ENCODE measurements at regions not wholly inside any gene's neighbourhood (a gene's known extent, or its start where the extent isn't known, plus 50 kb on each side); places are given as distances from the start of the nearest gene placed in this dataset.

DNA sequence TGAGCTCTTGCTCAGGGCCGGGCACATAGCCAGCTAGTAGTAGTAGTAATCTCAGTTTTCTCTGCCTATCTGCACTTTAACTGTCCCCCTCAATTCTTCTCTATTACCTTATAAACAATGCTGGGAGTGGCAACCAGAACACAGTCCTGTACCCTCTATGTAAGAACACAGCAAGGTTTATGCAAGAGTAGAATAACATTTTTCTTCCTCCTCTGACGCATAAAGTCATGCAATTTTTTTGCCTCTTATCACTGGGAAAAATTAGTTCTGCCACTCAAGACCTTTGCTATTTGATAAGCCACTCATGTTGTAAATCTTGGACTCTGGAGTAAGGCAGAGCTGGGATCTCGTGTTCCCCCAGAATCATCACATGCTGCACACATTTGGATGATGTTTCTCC is 200.7 kb upstream of the SOX11 start:
- DNase-seq (ENCODE audit: low spot score): no peak

DNA sequence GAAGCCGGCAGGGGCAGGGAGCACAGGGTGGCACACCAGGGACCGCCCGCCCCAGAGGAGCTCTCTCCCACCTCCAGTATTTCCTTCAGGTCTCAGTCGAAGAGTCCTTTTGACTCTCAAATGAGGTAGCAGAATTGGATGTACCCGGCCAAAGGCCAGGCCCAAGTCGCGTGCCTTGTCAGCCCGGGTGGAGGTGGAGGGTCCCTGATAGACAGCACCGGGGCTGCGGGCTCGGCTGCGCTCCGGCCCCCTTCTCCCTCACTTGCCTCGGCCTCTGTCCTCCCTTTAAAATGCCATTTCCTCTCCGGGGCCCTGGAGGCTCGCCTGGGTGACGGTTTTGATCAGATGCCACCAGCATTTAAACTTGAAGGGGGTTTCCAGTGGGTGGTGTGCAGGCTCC is 198.9 kb upstream of the SOX11 start:
- DNase-seq (ENCODE audit: low spot score): no peak

DNA sequence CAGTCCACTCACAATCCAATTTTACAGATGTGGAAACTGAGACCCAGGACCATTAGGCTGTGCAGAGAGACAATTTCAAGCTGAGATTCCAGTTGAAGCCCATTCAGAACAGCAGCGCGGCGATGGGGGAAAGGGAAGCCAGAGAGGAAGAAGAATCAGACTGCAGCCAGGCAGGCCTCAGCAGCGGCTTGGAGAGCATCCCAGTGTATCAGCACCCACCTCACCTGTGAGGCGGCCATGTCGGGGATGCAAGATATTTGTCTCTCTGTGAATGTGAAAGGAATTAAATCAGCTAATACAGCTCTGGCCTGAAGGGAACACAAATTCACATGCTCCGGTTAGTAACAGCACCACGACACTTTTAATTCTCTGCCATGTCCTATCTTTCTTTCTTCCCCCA is 198.0 kb upstream of the SOX11 start:
- no peak for DNase-seq (ENCODE audit: low spot score)

DNA sequence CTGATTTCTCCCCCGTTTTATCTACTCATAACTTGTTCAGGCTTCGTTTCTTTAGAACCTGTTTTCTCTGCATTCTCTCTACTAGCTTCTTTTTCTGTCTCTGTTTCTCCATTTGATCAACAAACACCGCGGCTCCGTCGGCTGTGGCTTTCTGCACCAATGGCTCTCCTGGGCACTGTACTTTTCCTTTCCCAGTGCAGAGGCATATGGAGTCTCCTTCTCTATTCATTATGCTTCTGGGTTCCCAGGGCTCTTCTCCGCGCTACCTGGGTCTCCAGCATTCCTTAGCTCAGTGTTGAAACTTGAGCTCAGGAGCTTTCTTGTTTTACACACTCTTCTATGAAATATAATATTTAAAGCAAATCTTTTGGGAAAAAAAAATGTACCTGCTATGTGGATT is 196.6 kb upstream of the SOX11 start:
- DNase-seq (ENCODE audit: low spot score): no peak

DNA sequence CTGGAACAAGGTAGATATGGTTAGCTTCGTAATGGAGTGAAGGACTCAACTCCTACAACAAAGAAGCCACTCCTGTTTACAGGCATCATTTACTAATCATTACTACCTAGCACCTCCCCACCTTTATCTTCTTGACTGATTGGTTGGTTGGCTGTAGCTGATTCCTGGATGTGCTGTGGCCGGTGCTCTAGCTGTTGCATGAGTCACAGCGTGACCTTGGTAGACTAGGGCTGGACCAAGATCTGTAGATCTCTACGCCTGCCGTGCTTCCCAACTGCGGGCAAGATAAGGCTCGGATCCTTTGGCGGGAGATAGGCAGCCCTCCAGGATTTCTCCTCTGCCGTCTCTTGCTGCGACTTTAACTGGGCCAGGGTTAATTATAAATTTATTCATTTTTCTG is 194.3 kb upstream of the SOX11 start:
- DNase-seq (ENCODE audit: low spot score): no peak

DNA sequence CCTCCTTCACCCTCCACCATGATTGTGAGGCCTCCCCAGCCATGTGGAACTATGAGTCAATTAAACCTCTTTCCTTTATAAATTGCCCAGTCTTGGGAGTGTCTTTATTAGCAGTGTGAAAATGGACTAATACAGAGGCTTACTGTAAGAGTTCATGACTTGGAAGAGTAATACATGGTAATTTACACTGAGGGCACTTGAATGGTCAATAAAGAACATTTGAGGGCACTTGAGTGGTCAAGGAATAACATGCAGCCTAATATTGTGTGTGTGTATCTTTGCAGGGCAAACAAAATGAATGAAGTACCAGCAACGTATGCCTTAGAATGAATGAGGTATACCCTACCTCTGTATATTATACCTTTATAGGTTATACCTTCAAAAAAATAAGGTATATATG is 190.4 kb upstream of the SOX11 start:
- DNase-seq (ENCODE audit: low spot score): no peak

DNA sequence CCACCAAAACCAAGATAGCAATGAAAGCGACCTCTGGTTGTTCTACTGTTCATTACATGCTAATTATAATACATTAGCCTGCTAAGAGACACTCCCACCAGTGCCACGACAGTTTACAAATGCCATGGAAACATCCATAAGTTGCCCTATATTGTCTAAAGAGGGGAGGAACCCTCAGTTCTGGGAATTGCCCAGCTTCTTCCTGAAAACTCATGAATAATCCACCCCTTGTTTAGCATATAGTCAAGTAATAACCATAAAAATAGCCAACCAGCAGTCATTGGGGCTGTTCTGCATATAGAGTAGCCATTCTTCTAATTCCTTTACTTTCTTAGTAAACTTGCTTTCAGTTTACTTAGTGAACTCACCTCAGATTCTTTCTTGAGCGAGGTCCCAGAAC is 189.8 kb upstream of the SOX11 start:
- DNase-seq (ENCODE audit: low spot score): no peak

DNA sequence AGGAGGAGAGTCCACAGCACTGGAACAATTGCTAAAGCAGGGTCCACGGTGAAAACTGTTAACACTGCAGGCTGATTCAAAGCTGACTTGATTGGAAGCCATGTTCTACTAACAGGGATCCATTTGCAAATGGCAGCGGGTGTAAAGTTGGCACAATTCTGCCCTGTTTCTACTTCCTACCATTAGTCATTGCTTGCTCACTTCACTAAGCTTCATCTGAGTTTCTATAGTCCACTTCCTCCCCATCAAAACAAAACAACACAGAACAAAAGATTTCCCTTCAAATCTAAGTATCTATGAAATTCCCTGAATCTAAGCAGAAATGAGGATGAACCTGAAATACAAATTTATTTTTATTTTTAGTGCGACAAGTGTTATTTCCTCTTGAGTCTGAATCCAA is 187.4 kb upstream of the SOX11 start:
- DNase-seq (ENCODE audit: low spot score): no peak

DNA sequence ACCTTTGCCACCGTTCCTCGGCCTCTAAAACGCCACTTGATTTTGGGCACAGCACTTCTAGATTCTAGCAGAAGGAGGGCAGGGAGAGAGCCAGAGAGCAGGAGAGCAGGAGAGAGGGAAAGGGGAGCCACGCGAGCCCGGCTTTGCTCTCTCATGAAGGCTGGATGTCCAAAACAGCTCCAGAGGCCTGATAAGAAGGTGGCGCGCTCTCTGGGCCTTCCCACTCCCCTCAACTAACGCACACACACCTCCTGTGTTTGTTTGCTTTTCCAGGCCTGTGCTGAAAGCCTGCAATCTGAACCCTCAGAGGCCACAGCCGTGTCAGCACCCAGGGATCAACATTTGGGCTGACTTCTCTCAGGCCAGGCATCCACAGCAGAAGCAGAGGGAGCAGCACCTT is 184.8 kb upstream of the SOX11 start:
- DNase-seq (ENCODE audit: low spot score): no peak

DNA sequence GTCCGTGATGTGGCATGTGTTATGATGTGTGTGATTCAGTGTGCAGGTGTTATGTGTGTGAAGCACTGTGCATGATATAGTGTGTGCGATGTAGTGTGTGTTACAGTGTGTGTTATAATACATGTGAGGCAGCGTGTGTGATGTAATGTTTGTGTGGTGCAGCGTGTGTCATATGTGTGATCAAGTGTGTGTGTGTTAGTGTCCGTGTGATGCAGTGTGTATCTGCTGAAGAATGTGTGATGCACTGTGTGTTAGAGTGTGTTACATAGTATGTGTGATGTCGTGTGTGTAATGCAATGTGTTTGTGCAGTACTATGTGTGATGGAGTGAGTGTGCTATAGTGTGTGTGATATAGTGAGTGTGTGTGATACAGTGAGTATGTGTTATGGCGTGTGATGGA is 182.8 kb upstream of the SOX11 start:
- DNase-seq (ENCODE audit: low spot score): no peak

DNA sequence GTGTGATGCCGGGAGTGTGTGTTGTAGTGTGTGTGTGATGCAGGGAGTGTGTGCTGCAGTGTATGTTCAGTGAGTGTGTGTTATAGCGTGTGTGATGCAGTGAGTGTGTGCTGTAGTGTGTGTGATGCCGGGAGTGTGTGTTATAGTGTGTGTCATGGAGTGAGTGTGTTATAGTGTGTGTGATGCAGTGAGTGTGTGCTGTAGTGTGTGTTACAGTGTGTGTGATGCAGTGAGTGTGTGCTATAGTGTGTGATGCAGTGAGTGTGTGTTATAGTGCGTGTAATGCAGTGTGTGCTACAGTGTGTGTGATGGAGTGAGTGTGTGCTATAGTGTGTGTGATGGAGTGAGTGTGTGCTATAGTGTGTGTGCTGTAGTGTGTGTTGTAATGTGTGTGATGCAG is 182.1 kb upstream of the SOX11 start:
- DNase-seq (ENCODE audit: low spot score): no peak

DNA sequence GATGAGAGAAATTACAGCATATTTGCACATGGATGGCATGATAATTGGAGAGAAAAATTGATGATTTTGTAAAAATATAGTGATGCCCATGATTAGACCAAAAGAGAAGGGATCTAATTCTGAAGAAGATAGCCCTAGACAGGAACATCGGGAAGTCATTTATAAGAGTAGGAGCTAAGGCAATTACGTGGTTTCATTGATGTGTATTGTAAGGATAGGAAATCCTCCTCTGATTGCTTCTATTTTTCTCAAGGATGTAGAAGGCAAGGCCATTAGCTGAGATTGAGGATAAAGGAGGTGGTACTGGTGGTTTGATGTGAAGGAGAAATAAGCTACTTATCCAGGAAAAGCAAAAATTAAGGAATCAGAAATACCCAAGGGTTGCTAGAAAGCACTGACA is 176.5 kb upstream of the SOX11 start:
- DNase-seq (ENCODE audit: low spot score): no peak

DNA sequence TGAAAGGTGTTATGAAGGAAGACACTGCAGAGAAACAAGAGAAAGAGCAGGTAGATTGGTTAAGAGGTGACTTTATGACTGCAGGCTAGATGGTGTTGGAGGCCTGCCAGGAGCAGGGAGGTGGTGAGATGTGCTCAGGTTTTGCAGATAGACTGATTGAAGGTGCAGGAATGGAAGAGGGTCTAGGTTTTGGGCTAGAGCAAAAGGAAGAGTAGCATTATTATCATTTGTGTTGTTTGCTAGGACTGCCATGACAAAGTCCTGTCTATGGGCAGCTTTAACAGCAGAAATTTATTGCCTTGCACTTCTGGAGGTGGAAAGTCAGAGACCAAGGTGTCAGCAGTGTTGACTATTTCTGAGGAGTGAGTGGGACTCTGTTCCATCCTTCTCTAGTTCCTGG is 172.9 kb upstream of the SOX11 start:
- no peak for DNase-seq (ENCODE audit: low spot score)

DNA sequence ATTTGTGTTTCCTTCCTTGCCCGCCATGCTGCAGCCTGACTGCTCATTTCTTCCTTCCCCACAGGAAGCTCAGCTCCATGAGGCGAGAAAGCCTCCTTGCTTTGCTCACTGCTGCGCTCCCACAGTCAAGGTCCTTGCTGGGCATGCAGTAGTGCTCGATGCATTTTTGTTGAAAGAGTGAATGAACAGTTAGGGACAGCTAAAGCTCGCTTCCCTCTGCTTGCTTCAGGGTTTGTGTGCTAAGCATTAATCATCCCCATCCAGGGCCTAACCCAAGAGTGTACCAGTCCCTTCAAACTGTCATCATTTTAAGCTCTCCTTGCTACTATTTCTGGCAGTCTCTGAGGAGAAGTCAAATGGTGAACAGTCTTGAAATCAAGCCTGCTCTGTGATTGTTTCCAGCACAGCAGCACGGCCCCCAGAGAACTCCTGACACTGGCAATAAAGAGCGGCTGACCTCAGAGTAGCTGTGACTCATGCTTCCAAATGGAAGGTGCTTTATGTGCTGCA is 171.7 kb upstream of the SOX11 start:
- DNase-seq (ENCODE audit: low spot score): no peak

DNA sequence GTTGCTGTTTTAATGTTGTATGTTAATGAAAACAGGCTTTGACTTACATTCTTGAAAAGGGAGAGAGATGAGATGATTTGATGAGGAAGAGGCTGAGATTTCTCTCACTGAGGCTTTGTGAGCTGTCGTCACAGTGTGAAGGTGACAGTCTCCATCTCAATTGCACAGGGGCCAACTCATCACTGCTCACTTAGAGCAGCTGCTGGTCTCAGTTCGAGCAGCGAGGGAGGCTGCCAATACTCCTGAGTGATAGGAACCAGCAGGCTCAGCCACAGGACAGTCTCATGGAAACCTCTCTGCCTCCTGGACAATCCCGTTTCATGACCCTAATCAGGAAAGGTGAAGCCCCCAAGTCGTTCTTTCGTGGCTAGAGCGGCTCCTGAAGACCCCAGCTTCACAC is 170.7 kb upstream of the SOX11 start:
- DNase-seq (ENCODE audit: low spot score): no peak

DNA sequence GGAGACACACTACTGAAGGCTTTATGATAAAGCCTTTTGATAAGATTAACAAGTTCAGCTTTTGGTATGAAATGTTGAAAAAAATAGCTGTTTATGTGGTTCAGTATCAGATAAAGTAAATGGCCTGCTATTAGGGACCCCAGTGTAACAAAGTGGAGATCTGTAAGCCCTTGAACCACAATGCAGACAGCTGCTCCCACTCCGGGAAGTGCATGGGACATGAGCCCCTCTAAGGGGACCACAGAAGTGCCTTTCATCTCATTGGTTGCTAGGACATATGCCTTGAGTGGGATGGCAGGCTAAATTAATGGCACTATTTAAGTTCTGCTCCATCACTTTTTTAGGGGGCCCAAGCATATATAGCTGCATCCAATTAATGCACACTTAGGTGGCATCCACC is 167.6 kb upstream of the SOX11 start:
- no peak for DNase-seq (ENCODE audit: low spot score)

DNA sequence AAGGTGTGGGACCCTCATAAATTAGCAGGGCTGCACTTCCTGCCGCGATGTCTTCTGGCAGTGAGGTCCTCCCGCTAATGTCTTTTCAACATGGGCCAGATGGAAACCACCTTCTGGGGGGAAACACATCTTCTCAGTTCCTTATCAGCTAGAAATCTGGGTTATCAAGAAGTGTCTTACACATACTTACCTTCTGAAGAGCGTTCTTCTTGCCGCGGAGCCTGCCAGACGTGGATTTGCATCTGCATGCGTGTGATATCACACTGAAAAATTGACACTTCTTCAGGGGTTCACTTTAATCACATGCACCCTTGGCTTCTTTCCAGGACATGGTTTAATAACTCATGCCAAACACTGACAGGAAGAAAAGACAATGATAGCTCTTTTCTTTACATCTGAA is 163.5 kb upstream of the SOX11 start:
- DNase-seq (ENCODE audit: low spot score): no peak

DNA sequence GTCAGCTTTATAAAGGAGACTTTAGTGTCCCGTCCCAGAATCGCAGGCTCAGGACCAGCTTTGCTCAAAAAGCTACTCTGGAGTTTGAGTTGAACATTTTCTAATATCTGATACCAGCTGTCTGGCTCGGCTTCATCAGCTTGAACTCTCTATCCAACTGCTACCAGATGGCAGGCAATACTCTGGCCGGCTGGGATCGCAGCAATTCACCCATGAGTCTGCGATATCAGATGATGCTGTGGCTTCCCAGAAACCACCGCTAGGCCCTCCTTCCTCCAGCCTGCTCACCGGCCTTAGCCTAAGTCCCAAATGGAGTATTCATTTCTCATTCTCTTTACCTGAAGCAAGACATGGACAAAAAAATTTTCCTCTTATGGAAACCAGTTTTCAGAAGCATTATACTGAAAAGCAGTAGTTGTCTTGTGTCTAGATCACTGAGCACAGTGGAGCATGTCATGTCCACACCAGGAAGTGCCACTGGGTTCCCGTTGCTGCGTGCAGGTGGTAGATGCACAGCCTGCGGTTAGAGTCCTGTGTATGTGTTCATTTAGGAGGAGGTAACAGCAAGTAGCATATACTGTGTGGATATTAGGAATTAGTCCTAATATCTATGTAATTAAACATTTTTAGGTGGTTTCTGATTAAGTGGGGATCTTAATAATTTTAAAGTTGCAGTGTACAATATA is 162.0 kb upstream of the SOX11 start:
- no peak for DNase-seq (ENCODE audit: low spot score)

DNA sequence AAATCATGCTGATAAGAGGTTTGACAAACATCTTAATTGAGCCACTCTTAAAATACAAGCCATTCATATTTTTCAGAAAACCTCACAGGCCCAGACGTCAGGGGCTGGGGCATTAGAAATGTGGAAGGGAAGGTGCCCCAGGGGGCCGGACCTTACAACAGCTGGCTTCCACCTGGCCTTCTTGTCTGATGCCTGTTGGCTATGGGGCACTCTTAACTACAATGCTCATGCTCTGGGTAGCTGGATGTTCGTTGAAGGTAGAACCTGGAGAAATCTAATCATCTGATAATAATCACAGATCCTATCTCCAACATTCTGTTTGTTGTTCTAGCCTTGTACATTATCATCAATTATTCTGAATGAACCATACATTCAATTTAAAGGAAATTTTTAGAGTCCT is 156.9 kb upstream of the SOX11 start:
- DNase-seq (ENCODE audit: low spot score): no peak

DNA sequence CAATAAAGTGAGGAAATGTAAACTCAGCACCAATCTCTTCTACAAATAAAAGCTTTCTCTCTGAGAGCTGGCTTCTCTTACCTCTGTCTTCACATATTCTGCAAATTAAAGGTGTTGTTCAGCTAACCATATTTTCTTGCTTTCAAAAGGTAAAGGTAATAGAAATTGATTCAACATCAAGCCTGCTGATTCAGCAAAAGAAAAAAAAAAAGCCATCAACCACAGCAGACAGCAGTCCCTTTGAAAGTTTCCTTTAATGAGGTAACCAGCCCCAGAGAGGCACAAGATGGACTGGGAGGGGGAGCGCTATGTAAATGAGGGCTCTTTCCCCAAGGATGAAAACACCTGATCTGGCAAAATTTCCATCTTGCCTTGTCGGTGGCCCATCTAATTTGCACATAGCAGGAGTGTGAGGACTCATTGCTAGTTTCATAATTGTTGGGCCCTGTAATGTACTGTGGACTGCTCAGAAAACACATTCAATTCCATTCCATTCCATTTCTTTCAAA is 154.9 kb upstream of the SOX11 start:
- no peak for DNase-seq (ENCODE audit: low spot score)

DNA sequence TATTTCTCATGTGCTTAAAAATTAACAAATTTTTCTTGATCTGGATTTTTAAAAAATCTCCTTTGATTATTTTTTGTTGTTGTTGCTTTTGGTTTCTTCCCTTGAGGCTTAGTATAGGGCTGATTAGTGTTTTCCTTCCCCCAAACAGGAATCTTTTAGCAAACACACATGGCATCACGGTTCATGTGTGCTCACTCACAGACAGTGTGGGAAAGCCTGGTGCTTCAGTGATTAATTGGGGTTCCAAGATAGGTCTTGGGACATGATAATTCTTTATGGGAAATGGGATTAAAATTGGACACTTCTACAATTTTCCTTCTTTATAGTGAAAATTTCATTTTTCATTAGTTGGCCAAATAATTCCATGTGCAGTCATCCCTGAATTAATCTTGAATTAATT is 153.9 kb upstream of the SOX11 start:
- DNase-seq (ENCODE audit: low spot score): no peak

DNA sequence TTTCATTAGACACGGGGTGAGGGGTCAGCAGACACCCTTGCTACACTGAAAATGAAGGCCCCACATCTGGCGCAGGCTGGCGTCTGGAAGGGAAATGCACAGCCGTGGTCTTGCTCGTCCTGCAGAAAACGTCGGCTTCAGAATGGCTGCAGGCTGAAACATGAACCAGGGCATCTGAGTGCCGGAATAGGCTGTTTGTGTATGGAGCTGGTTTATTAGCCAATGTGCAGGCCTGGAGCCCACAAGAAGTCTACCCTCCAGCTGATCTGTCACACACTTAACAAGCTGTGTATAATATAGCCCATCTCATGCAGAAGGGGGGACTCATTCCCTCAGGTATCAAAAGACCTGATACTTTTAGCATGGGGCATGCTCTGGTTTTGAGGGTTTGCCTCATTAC is 153.4 kb upstream of the SOX11 start:
- DNase-seq (ENCODE audit: low spot score): no peak

DNA sequence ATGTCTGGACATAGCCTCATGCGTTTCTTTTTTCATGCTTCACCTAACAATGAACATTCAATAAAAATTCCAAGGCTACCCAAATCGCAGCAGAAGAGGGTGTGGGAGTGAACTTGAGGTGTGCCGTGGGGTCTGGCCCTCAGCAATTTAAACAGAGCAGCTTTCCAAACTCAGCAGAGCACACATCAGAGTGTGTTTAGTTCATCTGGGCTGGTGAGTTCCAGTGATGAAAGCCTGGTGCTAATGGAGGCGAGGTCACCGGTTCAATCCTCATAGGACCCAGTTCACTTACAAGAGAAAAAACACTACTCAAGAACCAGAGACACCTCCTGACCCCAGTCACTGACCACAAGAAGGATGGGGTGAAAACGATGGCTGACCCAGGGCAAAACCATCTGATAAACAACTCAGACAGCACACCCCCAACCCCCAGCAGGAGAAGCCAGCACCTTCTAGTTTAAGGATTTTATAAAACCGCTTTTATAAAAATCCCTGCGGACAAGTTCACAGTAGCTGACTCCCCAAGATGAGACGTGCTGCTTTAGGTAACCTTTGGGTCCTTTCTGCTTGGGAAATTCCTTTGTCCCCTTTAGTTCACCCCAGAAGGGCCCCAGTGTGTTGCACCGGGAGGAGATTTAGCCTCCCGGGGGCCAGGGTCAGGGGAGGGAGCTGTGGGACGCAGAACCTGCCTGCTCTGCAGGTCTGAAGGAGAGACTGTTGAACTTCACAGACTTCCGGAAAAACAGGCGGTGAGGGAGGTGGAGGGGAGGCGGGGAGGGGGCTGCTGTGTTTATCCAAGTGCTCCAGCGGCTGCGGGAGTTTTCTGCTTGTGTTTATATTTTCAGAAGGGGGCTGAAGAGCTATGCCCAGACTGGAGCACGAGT is 152.7 kb upstream of the SOX11 start:
- DNase-seq (ENCODE audit: low spot score): no peak
